H1 (cell line): ENCODE measurements at regions not wholly inside any gene's neighbourhood (a gene's known extent, or its start where the extent isn't known, plus 50 kb on each side); places are given as distances from the start of the nearest gene placed in this dataset.

Source experiments
- ASH2L ChIP-seq: fragments of 200-600, 300-600 bp; sonication (generic); IDR thresholded peaks from one replicate; pipeline ENCODE4 v1.7.1; 2017; ENCODE audit warnings: low read length
- CBX5 ChIP-seq: fragments of 300-800, 300-1000 bp; sonication (generic); IDR thresholded peaks from 2 replicates; pipeline ENCODE4 v1.7.1; 2016; ENCODE audit warnings: antibody characterized with exemption, low read length, low read depth
- CEBPB ChIP-seq: IDR thresholded peaks from 2 replicates; pipeline ENCODE4 v1.6.1; 2012; ENCODE audit warnings: low read depth, low read length
- CREB1 ChIP-seq: IDR thresholded peaks from 2 replicates; pipeline ENCODE4 v1.6.1; 2012; ENCODE audit warnings: inconsistent platforms
- POLR2A ChIP-seq, 2 experiments: IDR thresholded peaks; 1 replicate in 1 of 2; 2 replicates in 1 of 2; pipeline ENCODE4 v1.6.1; 2011; ENCODE audit warnings: low read depth in 2 of 2, low read length in 2 of 2, mild to moderate bottlenecking in 2 of 2; ENCODE audit errors: control extremely low read depth in 1 of 2
- POLR2AphosphoS5 ChIP-seq: IDR thresholded peaks from 2 replicates; pipeline ENCODE4 v1.6.1; 2011; ENCODE audit warnings: low read depth, low read length
- RBBP5 ChIP-seq: IDR thresholded peaks from 2 replicates; pipeline ENCODE4 v1.7.1; 2012; ENCODE audit warnings: low read depth, mild to moderate bottlenecking, inconsistent platforms, low read length, moderate library complexity, borderline replicate concordance
- RFX5 ChIP-seq: IDR thresholded peaks from 2 replicates; pipeline ENCODE4 v1.6.1; 2011; ENCODE audit warnings: low read depth, low read length, improper control_type of control experiment, borderline replicate concordance
- SP2 ChIP-seq: IDR thresholded peaks from 2 replicates; pipeline ENCODE4 v1.6.1; 2012; ENCODE audit warnings: mild to moderate bottlenecking, low read length, inconsistent platforms
- TEAD4 ChIP-seq: IDR thresholded peaks from 2 replicates; pipeline ENCODE4 v1.6.1; 2012; ENCODE audit warnings: low read depth, low read length, inconsistent platforms, mixed read lengths
- USF2 ChIP-seq: IDR thresholded peaks from 2 replicates; pipeline ENCODE4 v1.6.1; 2011; ENCODE audit warnings: low read length, improper control_type of control experiment
- YY1 ChIP-seq: IDR thresholded peaks from 2 replicates; pipeline ENCODE4 v1.6.1; 2011; ENCODE audit warnings: low read depth, mild to moderate bottlenecking, low read length
- TF ChIP-seq, protein P1 (sequence below), 3 experiments: IDR thresholded peaks; 1 replicate in 2 of 3; 2 replicates in 1 of 3; pipeline versions ENCODE4 v1.5.1 to v1.6.1; 2011; ENCODE audit warnings: low read length in 3 of 3, mild to moderate bottlenecking in 3 of 3, inconsistent platforms in 2 of 3, low read depth in 1 of 3, moderate library complexity in 1 of 3; ENCODE audit not compliant: insufficient read depth in 1 of 3; ENCODE audit errors: control extremely low read depth in 1 of 3

GRCh38 chr4:29459926-29460325, 1260.2 kb upstream of the PCDH7 start:
- TF ChIP-seq CREB1 (no peak), CEBPB (no peak), YY1 (no peak), POLR2A (IDR thresholded peaks at IDR 0.05; ENCODE audit: control extremely low read depth in 1 of 2, low read depth in 2 of 2, low read length in 2 of 2) (no peak), POLR2AphosphoS5 (no peak), SP2 (no peak), RFX5 (no peak), ASH2L (no peak), TEAD4 (no peak), RBBP5 (no peak), USF2 (no peak), CBX5 (no peak)
- TF ChIP-seq, protein P1, sequence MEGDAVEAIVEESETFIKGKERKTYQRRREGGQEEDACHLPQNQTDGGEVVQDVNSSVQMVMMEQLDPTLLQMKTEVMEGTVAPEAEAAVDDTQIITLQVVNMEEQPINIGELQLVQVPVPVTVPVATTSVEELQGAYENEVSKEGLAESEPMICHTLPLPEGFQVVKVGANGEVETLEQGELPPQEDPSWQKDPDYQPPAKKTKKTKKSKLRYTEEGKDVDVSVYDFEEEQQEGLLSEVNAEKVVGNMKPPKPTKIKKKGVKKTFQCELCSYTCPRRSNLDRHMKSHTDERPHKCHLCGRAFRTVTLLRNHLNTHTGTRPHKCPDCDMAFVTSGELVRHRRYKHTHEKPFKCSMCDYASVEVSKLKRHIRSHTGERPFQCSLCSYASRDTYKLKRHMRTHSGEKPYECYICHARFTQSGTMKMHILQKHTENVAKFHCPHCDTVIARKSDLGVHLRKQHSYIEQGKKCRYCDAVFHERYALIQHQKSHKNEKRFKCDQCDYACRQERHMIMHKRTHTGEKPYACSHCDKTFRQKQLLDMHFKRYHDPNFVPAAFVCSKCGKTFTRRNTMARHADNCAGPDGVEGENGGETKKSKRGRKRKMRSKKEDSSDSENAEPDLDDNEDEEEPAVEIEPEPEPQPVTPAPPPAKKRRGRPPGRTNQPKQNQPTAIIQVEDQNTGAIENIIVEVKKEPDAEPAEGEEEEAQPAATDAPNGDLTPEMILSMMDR (IDR thresholded peaks at IDR 0.05; ENCODE audit: control extremely low read depth in 1 of 3, insufficient read depth in 1 of 3, low read depth in 1 of 3, low read length in 3 of 3), result no peak
